HG03432 (cell line): ENCODE measurements at regions not wholly inside any gene's neighbourhood (a gene's known extent, or its start where the extent isn't known, plus 50 kb on each side); places are given as distances from the start of the nearest gene placed in this dataset.

Experiments used
- ATAC-seq: cut with Tn5 transposase; IDR thresholded peaks from one replicate; pipeline ENCODE4 v1.9.1; 2021; ENCODE audit warnings: mild to moderate bottlenecking, moderate library complexity; ENCODE audit not compliant: unreplicated experiment

DNA sequence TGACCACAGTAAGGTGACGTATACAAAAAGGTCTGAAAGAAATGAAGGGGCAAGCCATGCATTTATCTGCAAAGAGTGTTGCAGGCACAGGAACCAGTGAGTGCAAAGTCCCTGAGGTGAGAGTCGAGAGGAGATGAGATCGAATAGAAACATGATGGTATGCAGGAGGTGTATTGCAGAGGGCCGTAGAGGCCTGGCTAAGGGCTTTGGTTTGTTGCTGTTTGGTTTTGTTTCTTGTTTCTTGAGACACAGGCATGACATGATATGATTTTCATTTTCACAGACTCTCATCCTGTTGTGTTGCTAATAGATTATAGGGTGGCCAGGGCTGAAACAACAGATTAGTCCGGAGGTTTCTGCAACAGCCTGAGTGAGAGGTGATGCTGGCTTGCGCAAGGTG is 80.4 kb downstream of the HSPH1 start:
- peak; percentile 55 for ATAC-seq

- no peak for ATAC-seq
These were observed 86.9 kb downstream of the HSPH1 start for GRCh38 chr13:31074756-31075155.

- ATAC-seq = peak; percentile 96
These were observed 87.6 kb downstream of the HSPH1 start for GRCh38 chr13:31073859-31074718.

DNA sequence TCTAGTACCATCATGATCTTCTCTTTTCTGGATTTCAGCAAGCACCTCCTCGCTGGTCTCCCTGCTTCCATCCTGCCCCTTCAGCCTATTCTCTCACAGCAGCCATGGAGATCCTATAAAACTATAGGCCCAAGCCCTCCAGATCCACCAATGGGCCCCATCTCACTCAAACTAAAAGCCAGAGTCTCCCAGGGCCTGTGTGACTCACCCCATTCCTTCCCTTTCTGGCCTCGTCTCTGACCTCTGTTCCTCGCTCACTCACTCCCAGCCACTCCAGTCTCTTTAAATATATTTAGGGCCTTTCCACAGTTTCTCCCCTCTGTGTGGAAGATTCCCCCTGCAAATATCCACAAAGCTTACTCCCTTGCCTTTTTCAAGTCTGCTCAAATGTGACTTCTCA is 89.7 kb downstream of the HSPH1 start:
- no peak for ATAC-seq

GRCh38 chr13:31069808-31070534 is 91.7 kb downstream of the HSPH1 start:
- ATAC-seq = no peak

GRCh38 chr13:31068119-31068423 is 93.6 kb downstream of the HSPH1 start:
- ATAC-seq = no peak

DNA sequence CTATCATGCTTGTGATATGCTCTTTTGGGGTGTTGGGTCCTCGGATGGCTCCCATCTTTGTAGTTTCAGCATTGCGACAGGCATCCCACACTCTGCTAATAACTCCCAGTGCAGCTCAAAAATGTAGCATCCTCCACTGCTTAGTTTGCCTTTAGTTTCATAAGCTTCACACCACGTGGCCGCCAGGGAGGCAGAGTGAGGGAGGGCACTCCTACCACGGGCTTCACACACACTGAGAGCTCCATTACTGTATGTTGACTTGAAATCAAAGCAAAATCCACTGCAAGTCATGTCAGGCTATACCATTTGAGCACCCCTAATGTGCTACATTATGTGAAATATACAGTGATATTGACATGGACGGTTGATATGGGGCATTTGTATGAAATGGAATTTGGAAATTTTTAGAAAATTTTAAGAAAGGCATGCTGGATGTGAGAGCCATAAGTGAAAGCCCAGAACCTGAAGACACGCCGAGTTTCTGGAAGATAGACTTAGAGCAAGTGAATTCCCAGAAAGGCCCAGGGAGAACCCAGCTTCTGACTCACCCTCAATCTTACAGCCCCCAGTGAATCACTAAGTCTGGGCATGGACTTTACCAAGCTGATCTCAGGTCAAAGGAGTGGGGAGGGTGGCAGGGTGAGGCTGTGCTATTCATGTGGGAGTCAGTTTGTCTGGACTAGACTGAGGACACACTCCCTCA is 94.1 kb downstream of the HSPH1 start:
- no peak for ATAC-seq

DNA sequence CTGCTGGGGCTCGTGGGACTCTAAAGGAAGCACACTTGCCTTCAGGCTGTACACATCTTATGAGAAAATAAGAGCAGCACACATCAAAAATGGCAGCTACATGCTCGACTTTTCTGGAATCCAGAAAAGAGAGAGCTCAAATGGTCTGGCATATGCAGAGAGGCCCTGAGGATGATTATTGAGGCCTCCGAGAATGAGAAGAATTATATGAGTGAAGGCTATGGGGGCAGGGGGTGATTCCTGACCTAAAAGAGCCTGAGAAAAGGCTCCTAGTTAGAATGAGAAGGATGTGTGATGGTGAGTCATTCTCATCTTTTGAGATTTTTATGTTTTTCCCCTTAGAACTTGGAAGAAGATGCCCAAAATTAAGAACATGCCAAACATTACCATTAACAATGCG is 97.1 kb downstream of the HSPH1 start:
- ATAC-seq = no peak

DNA sequence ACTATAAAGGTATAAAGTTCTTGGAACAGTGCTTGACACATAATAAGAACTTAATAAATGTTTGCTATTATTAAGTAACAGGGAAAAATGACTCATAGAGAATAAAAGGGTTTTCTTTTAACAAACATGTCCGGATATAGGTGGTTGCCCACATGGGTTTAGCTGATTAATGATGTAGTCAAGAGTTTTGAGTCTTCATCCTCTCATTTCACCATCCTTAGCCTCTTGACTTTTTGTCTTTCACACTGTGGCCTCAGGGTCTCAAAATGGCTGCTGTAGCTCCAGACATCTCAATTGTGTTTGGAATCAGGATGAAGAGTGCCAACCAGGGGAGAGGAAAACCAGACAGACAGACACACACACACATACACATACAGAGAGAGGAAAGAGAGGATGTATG is 97.9 kb downstream of the HSPH1 start:
- ATAC-seq = no peak

DNA sequence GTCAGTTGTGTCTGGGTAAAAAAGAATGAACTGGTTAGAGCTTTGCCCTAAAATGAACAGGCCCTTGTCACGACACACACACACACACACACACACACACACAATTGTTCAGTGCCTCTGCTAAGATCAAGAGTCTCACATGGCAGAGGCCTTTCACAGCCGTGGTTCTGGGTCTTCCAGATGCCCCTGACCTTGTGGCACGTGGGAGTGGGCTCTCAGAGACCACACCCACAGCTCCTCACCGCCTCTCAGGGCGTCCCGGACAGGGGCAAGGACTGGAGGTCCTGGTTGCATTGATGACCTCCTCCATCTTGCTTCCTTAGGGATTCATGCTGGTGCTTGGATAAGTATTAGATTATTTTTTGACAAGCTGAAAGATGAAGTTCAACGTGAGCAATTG is 101.0 kb downstream of the HSPH1 start:
- no peak for ATAC-seq

DNA sequence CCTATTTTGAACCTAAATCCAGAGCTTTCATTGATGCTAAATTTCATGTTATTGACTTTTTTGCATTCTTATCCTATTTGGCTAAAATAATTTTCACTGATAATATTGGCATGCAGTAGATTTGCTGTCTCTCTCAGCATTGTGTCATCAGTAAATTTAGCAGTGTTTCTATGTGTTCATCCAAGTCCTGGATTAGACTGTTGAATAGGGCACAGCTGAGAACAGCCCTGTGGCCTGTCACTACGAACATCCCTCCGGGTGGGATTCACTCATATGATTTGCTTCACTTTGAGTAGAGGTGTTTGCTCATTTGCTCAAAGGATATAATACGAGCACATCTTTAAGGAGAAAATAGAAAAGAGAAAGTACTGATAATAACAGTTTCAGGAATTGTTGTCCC is 101.5 kb downstream of the HSPH1 start:
- no peak for ATAC-seq

DNA sequence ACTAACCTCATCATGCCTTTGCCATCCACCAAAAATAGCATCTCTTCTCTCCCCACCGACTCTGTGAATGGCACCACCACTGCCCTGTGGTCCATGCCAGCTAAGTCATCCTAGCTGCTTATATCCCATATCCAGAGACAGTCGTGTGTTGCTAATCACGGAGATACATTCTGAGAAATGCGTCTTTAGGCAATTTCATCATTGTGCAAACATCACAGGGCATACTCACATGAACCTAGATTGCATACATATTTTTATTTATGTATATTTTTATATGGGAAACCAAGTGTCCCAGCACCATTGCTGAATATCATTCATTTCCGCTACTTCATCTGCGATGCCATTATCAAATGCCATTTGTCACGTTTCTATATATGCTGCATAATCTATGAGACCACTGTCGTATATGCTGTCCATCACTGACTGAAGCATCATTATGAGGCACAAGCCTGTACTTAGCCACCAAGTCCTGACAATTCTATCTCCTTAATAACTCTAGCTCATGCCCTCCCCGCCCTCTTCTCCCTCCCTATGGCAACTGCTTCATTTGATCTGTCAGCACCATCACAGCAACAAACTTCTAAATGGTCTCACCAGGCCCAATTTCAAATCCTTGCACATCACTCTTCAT is 104.2 kb downstream of the HSPH1 start:
- no peak for ATAC-seq

GRCh38 chr13:31056644-31057271 is 104.9 kb downstream of the HSPH1 start:
- ATAC-seq = no peak

- ATAC-seq = no peak
These were observed 106.1 kb downstream of the HSPH1 start for GRCh38 chr13:31055589-31055988.

- ATAC-seq = no peak
These were observed 107.1 kb downstream of the HSPH1 start for GRCh38 chr13:31054632-31055031.

DNA sequence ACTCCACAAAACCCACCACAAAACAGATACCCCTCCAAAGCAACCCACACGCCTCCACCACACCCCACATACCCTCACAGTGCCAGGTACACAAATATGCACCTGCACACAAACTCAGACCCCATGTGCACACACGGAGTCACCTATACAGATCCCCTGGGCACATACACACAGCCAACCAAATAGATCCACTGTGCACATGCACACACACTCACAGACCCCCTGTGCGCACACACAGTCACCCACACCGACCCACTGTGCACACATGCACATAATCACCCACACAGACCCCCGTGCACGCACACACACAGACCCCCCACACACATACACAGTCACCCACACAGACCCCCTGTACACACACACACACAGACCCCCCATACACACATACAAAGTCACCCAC is 107.8 kb downstream of the HSPH1 start:
- no peak for ATAC-seq

DNA sequence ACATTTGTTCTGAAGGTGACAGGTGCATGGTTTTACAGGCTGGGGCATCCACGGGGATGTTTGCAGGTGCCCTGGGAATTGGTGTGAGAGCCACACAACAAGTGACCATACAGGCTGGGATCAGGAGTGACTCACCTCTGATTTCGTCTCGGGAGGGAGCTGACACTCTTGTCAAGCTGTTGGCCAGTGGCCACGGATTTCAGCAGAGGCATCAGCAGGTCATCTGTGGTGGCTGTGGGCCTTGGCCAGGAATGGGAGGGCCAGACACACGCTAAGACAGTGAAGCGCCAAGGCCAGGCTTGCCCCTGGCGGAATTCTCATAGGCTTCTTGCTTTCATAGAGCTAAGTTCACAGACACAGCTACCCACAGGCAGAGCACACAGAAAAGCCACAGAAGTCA is 108.6 kb downstream of the HSPH1 start:
- no peak for ATAC-seq

GRCh38 chr13:31052478-31052877 is 109.2 kb downstream of the HSPH1 start:
- ATAC-seq = no peak

DNA sequence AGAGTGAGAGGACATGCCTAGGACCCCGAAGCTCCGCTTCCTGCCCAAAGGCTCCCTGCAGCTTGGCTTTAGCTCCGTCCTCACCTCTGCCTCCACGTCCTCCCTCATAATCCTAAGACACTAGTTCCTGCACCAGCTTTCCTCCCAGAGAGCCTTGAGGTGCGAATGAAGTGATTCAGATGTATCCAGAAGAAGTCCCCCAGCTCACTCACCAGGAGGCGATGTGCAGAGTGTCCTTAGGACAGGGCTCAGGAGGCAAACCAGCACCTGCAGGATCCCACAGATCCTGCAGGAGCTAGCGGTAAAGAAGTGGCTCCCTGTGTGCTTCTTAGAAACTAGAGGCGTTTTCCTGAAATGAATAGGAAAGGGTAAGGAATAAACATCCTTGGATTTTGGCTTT is 109.7 kb downstream of the HSPH1 start:
- ATAC-seq = no peak

DNA sequence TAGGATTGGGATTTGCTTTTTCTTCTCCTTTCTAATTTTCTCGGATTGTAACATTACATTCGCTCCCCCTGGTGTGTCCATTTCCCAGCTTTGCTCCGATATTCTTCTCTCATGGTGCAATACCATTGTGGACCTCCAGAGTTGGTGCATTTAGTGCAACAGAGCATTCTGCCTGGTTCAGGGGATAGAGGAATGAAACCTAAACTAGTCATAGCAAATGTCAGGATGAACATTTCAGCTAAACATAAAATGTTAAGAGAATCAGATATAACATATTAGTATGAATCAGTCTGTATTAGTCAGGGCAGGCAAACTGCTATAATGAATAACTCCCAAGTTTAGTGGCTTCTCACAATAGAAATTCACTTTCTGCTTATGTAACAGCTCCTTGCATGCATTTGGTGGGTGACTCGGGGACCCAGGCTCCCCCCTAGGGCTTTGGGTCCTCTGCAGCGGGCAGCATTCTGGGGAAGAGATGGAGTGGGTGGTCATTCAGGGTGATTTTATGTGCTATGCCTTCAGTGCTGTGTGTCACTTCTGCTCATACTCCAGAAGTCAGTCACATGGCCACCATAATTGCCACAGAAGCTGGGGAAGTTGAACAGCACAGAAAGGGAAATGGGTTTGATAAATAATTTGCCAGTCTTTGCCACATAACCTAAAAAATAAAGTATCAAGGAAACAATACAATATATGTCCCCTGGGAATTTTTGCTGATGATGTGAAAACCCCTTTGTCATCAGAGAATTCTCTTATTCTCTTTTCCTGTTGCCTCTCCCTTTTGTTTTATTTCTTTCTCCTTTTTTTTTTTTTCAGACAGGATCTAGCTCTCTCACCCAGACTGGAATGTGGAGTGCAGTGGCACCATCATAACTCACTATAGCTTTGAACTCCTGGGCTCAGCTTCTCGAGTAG is 111.0 kb downstream of the HSPH1 start:
- no peak for ATAC-seq
